ENCODE measurements at regions not wholly inside any gene's neighbourhood (a gene's known extent, or its start where the extent isn't known, plus 50 kb on each side); places are given as distances from the start of the nearest gene placed in this dataset.

DNA sequence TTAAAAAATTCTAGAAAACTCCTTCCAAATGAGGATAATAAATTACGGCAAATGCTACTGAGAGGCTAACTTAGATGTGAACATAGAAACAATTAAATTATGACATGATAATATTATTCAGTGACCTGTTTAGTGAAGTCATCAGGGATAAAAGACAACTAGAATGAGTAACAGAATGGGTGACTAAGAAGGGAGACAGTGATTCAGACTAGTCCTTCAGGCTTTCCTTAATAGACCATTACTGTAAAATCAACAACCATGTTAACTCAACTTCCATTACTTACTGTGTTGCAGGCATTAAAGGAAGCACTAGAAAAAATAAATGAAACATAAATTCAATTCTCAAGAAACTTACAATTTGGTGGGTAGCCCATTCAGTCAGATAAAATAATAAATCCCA is 543.9 kb upstream of the LRFN5 start:
- no TSS peak for BruUV-seq (replicated peaks)
- WGBS (ENCODE audit: low lambda C conversion rate): 51% methylated on average over 1 of the region's 1 CpG
- no peaks in the 10 kb centered on the region for H3K27me3 ChIP-seq (ENCODE audit: control insufficient read depth in 1 of 2, insufficient read depth in 2 of 2, low read length in 2 of 2)
- ATAC-seq (no peak), DNase-seq (ENCODE audit: low spot score) (no peak), FAIRE-seq (no peak)
- in situ Hi-C loops (cut with HindIII; ENCODE audit: extremely low pct_ligation_motif_present, low pct_unique_long_range_greater_than_20kb): no loop called here
- no peak overlapping the region for H3K4me2 ChIP-seq (ENCODE audit: low read depth, low read length)
- ChIA-PET POLR2A (no interaction called here), CTCF (ENCODE audit: low intra/inter-chr PET ratio, low total read pairs) (no interaction called here)
- H3K9me3 ChIP-seq (ENCODE audit: low read length): peaks cover 61% of the 10 kb centered on the region
- H3K4me3 ChIP-seq (replicated peaks in 1 of 3; ENCODE audit: insufficient read depth in 1 of 3, low read depth in 2 of 3, low read length in 3 of 3): no peak overlapping the region
- no peak overlapping the region for H3K27ac ChIP-seq (ENCODE audit: extremely low read length, insufficient read depth, low read length)
- H4K20me1 ChIP-seq (ENCODE audit: insufficient read depth, low read length): no peaks in the 10 kb centered on the region
- H2AFZ ChIP-seq (ENCODE audit: low read length): no peak overlapping the region
- H3K9ac ChIP-seq (ENCODE audit: insufficient read depth, low read depth, low read length): no peak overlapping the region
- H3K36me3 ChIP-seq (replicated peaks in 1 of 2; ENCODE audit: control insufficient read depth in 1 of 2, insufficient read depth in 2 of 2, low read length in 2 of 2): no peaks in the 10 kb centered on the region
- intact Hi-C loops (cut with micrococcal nuclease; ENCODE audit: unreplicated experiment): no loop called here
- H3K79me2 ChIP-seq (ENCODE audit: insufficient read depth, low read length): no peaks in the 10 kb centered on the region
- H3K4me1 ChIP-seq (ENCODE audit: insufficient read depth, low read length): no peaks in the 10 kb centered on the region
- no peak for TF ChIP-seq MZF1 (CRISPR knock-in tag; IDR thresholded peaks at IDR 0.05; ENCODE audit: borderline replicate concordance)
- TF ChIP-seq MEIS2 (CRISPR knock-in tag; IDR thresholded peaks at IDR 0.05): no peak
- no peak for TF ChIP-seq WIZ (CRISPR knock-in tag; IDR thresholded peaks at IDR 0.05)
- no peak for TF ChIP-seq KDM2A (CRISPR knock-in tag; IDR thresholded peaks at IDR 0.05; ENCODE audit: borderline replicate concordance, low read depth)
- no peak for TF ChIP-seq SP1 (IDR thresholded peaks at IDR 0.05)
- TF ChIP-seq SP1 (CRISPR knock-in tag; IDR thresholded peaks at IDR 0.05): no peak
- TF ChIP-seq, protein P1, sequence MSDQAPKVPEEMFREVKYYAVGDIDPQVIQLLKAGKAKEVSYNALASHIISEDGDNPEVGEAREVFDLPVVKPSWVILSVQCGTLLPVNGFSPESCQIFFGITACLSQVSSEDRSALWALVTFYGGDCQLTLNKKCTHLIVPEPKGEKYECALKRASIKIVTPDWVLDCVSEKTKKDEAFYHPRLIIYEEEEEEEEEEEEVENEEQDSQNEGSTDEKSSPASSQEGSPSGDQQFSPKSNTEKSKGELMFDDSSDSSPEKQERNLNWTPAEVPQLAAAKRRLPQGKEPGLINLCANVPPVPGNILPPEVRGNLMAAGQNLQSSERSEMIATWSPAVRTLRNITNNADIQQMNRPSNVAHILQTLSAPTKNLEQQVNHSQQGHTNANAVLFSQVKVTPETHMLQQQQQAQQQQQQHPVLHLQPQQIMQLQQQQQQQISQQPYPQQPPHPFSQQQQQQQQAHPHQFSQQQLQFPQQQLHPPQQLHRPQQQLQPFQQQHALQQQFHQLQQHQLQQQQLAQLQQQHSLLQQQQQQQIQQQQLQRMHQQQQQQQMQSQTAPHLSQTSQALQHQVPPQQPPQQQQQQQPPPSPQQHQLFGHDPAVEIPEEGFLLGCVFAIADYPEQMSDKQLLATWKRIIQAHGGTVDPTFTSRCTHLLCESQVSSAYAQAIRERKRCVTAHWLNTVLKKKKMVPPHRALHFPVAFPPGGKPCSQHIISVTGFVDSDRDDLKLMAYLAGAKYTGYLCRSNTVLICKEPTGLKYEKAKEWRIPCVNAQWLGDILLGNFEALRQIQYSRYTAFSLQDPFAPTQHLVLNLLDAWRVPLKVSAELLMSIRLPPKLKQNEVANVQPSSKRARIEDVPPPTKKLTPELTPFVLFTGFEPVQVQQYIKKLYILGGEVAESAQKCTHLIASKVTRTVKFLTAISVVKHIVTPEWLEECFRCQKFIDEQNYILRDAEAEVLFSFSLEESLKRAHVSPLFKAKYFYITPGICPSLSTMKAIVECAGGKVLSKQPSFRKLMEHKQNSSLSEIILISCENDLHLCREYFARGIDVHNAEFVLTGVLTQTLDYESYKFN (CRISPR knock-in tag; conservative IDR thresholded peaks at IDR 0.05): no peak
- TF ChIP-seq, protein P2, sequence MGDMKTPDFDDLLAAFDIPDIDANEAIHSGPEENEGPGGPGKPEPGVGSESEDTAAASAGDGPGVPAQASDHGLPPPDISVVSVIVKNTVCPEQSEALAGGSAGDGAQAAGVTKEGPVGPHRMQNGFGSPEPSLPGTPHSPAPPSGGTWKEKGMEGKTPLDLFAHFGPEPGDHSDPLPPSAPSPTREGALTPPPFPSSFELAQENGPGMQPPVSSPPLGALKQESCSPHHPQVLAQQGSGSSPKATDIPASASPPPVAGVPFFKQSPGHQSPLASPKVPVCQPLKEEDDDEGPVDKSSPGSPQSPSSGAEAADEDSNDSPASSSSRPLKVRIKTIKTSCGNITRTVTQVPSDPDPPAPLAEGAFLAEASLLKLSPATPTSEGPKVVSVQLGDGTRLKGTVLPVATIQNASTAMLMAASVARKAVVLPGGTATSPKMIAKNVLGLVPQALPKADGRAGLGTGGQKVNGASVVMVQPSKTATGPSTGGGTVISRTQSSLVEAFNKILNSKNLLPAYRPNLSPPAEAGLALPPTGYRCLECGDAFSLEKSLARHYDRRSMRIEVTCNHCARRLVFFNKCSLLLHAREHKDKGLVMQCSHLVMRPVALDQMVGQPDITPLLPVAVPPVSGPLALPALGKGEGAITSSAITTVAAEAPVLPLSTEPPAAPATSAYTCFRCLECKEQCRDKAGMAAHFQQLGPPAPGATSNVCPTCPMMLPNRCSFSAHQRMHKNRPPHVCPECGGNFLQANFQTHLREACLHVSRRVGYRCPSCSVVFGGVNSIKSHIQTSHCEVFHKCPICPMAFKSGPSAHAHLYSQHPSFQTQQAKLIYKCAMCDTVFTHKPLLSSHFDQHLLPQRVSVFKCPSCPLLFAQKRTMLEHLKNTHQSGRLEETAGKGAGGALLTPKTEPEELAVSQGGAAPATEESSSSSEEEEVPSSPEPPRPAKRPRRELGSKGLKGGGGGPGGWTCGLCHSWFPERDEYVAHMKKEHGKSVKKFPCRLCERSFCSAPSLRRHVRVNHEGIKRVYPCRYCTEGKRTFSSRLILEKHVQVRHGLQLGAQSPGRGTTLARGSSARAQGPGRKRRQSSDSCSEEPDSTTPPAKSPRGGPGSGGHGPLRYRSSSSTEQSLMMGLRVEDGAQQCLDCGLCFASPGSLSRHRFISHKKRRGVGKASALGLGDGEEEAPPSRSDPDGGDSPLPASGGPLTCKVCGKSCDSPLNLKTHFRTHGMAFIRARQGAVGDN (CRISPR knock-in tag; IDR thresholded peaks at IDR 0.05): no peak
- no peak for TF ChIP-seq JUNB (CRISPR knock-in tag; IDR thresholded peaks at IDR 0.05; ENCODE audit: borderline replicate concordance)
- TF ChIP-seq EED (CRISPR knock-in tag; IDR thresholded peaks at IDR 0.05): no peak
- TF ChIP-seq TARDBP (CRISPR knock-in tag; IDR thresholded peaks at IDR 0.05): no peak
- TF ChIP-seq, protein P3, sequence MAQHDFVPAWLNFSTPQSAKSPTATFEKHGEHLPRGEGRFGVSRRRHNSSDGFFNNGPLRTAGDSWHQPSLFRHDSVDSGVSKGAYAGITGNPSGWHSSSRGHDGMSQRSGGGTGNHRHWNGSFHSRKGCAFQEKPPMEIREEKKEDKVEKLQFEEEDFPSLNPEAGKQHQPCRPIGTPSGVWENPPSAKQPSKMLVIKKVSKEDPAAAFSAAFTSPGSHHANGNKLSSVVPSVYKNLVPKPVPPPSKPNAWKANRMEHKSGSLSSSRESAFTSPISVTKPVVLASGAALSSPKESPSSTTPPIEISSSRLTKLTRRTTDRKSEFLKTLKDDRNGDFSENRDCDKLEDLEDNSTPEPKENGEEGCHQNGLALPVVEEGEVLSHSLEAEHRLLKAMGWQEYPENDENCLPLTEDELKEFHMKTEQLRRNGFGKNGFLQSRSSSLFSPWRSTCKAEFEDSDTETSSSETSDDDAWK (CRISPR knock-in tag; IDR thresholded peaks at IDR 0.05): no peak
- TF ChIP-seq CBX1 (IDR thresholded peaks at IDR 0.05; ENCODE audit: low read depth): no peak
- TF ChIP-seq ZFX (CRISPR knock-in tag; IDR thresholded peaks at IDR 0.05; ENCODE audit: low read depth): no peak
- TF ChIP-seq ZNF484 (CRISPR knock-in tag; IDR thresholded peaks at IDR 0.05; ENCODE audit: borderline replicate concordance, low read depth): no peak
- TF ChIP-seq ZNF205 (CRISPR knock-in tag; IDR thresholded peaks at IDR 0.05): no peak
- TF ChIP-seq SOX13 (IDR thresholded peaks at IDR 0.05): no peak
- no peak for TF ChIP-seq SOX13 (CRISPR knock-in tag; conservative IDR thresholded peaks at IDR 0.05 in 1 of 2, IDR thresholded peaks at IDR 0.05 in 1 of 2)
- TF ChIP-seq SP2 (CRISPR knock-in tag; IDR thresholded peaks at IDR 0.05): no peak

Data from HepG2 (cell line).